Smooth muscle cell of the brain vasculature (primary cell): ENCODE measurements at regions not wholly inside any gene's neighbourhood (a gene's known extent, or its start where the extent isn't known, plus 50 kb on each side); places are given as distances from the start of the nearest gene placed in this dataset.

Experiments
- DNase-seq: peaks from one replicate; pipeline ENCODE4 v3.0.0-alpha.2; 2012; ENCODE audit warnings: low read depth, low spot score

DNA sequence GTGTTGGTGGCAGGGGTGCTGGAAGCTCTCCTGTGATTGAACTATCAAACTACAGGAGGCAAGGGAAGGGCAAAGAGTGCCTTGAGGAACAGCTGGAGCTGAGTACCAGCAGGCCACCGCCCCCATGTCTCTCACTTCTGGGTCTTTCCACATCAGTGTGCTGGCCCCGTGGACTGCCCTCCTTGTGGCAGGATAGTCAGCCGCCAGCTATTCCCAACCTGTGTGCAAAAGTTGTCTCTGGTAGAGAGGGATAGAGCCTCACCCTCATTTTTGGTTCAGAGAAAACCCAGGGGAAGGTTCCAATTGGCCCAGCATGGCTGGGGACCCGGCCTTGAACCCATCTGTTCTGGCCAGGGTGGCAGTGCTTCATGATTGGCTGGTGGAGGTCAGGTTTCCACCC lies 211.8 kb downstream of the IRF8 start:
- no peak for DNase-seq

DNA sequence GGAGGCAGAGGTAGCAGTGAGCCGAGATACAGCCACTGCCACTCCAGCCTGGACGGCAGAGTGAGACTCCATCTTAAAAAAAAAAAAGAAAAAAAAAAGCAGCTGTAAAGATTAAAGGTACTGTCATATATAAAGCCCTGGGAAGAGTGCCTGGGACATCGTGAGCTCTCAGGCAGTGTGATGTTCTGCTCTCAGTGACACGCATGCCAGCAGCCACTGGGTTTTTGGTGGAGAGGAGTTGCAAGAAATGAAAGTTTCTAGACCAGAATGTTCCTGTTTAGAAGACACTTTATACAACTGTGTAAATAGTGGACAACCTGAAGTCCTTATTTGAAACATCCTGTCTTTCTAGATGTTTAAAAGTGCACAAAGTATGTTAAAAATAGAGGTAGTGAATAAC lies 213.2 kb downstream of the IRF8 start:
- no peak for DNase-seq

DNA sequence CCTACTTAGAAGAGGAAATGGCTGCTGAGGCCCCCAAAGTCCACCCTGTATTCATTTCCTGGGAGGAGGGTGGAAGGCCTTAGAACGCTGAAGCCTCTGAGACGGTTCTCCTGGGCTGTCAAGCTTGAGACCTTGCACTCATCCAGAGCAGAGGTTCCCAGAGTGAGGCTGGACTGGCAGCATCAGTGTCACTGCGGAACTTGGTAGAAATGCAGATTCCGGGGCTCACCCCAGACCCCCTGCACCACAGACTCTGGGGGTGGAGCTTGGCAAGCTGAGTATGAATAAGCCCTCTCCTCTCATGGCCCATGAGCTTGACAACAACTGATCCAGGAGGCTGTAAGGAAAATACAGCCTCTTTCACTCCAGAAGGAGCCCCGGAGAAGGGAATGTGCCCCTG lies 218.3 kb downstream of the IRF8 start:
- DNase-seq = no peak

DNA sequence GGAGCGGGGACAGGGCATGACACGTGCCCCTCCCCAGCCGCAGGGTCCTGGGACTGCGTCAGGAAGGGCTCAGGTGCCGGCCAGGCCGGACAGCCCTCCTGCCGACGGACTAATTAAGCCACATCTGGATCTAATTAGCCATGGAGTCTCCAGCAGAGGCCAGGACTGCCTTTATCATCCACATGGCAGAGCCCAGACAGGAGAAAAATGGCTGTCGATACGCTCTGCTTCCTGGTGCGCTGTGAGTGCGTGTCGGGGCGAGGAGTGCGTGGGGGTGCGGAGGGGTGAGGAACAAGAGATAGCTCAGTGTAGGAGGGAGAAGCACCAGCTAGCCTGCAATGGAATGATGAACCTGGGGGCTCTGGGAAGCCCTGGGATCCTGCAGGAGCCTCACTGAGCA lies 218.8 kb downstream of the IRF8 start:
- no peak for DNase-seq

DNA sequence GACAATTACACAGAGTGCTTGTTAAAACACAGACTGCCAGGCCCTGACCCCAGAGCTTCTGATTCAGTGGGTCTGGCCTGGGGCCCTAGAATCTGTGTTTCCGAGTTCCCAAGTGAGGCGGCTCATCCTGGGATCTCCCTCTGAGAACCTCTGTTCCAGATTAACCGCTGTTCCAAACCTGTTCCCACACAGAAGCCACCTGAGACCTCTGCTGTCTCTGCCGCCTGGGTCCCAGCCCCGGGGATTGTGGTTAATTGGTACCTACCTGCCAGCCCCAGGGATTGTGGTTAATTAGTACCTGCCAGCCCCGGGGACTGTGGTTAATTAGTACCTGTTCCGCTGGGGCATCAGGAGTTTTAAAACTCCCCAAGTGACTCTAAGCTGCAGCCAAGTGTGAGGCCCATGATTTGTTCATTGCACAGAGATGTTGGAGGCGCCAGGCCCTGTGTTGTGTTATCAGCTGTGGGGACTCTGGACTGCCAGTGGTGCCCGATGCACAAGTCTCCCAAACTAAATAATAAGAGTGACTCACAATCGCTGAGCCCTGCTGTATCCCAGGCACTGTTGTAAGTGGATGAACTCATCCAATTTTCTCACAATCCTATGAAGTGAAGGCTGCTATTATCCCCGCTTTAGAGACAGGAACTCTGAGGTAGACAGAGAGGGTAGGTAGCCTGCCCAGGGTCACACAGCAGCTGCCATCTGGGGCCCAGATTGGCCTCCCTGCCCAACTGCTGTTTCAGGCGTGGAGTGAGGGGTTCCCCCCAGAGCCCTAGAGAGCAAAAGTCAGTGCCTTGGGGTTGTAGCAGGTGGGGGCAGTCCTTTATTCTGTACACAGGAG lies 219.7 kb downstream of the IRF8 start:
- no peak for DNase-seq

DNA sequence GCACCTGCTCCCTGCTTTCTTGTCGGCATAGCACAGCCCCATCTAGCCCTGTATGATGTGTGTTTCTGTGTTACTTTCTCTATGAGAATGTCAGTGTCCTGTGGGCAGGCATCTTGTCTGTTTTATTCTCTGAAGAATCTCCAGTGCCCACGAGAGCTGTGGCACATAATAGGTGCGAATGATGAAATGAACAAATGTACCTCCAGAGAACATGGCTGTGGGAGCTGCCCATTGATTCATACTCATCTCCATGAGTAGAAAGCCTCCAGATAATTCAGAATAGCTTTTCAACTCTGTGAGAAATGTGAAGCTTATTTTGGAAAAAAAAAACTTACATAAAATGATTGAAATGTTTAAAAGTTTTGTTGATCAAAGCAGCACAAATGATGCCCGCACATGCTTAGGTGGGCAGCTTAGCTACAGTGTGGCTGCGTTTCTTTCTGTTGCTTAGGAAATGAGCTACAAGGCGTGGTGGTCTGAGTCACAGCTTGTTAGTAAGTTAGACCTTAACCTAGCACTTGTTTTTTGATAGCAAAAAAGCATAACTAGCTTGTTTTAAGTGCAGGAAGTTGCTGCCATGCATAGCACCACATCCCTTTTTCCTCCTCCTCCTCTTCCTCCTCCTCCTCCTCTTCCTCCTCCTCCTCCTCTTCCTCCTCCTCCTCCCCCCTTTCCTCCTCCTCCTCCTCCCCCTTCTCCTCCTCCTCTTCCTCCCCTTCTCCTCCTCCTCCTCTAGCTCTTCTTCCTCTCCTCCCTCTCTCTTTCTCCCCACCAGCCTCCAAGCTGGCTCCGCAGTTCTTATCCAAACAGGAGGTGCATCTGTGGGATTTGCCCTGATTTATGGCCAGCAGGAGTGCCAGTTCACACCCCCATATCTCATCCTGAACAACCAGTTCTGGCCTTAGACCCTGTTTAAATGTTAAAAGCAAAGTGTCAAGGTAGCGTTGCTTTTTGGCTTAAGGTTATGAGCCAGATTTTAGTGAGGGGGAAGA lies 221.5 kb downstream of the IRF8 start:
- no peak for DNase-seq

DNA sequence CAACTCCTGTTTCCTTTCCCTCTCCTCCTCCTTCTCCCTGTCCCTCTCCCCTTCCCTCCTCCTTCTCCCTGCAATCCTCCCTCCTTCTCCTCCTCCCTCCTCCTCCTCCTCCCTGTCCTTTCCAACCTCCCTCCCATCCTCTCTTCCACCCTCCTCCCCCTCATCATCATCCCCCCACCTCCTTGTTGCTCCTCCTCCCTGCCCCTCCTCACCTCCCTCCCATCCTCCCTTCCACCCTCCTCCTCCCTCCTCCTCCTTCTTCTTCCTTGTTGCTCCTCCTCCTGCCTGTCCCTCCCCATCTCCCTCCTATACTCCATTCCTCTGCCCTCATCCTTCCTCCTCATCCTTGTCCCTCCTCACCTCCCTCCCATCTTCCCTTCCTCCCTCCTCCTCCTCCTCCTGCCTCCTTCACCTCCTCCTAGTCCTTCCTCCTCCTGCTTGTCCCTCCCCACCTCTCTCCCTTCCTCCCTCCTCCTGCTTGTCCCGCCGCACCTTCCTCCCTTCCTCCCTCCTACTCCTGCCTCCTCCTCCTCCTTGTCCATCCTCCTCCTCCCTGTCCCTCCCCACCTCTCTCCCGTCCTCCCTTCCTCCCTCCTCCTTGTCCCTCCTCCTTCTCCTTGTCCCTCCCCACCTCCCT lies 222.5 kb downstream of the IRF8 start:
- DNase-seq = no peak

DNA sequence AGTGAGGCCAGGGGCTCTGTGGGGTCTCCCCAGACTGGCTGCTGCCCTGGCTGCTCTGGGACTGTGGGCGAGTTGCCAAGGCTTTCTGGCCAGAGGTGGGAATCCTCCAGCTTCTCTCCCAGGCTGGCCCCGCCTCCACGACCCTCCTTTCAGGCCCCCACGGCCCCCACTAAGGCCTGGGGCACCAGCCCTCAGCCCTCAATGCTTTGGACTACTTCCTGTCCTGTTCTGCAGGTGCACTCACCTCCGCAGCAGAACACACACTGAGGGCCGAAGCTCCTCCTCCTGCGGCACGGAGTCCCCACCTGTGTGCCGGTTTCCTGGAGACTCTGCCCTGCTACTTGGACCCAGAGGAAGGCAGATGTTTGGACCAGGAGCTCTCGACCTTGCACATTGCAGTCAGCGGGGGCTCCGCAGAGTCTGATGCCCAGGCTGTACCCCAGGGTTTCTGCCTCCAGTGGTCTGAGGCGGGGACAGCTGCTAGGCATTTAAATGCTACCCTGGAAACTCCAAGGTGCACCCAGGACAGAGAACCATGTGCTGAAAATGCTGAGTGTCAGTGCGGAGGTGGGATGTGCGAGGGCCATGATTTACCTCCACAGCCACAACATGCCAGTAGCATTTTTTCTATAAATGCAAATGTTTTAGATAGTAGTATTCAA lies 223.8 kb downstream of the IRF8 start:
- no peak for DNase-seq

DNA sequence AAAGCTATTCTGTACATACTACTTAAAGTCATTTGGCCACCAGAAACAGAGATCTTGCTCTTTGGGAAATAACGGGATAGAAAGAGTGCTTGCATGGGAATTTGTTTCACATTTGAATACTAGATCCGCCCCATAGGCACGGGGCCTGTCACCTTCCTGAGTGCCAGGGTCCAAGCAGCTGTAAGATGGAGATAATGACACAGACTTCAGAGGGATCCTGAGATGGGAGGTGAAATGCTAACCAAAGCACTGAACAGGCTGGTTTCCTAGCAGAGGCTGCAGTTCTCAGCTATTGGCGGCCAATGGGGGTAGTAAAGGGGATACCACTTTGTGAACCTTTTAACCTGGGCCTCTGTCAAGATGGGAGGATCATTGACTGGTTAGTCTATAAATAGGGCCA lies 225.4 kb downstream of the IRF8 start:
- no peak for DNase-seq

DNA sequence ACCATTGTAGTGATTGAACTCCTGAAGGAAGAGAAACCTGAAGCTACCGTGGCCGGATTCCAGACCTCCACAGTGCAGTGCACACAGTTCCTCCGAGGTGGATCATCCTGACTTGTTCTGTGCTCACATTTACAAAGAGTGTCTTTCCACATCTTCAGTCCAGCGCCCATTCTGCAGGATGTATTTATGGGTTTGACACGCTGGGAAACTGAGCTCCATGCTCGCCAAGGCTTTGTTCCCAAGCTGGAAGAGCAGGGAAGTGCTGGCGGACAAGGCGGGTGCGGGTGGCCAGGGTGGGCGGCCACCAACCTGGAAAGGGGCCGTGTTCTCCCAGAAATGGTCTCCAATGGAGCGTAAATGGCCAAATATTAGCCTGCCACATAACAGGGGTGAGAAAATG lies 227.9 kb downstream of the IRF8 start:
- no peak for DNase-seq

DNA sequence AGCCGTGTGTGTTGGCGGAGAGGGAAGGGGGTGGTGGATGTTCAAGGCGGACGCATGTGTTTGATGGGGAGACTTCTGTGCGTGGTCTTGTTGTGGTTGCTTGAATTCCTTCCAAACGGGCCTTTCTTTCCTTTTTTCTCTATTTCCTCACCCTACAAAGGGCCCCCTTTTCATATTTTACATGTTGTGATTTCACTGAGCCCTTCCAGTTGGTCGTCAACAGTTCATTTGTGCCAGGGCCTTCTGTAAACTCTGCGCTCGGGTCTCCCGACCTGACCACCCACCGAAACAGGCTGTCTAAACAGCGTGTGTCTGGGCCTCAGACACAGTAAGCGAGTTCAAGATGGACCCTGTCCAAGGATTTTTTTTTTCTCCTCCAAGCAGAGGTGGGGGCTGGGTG lies 228.4 kb downstream of the IRF8 start:
- no peak for DNase-seq

DNA sequence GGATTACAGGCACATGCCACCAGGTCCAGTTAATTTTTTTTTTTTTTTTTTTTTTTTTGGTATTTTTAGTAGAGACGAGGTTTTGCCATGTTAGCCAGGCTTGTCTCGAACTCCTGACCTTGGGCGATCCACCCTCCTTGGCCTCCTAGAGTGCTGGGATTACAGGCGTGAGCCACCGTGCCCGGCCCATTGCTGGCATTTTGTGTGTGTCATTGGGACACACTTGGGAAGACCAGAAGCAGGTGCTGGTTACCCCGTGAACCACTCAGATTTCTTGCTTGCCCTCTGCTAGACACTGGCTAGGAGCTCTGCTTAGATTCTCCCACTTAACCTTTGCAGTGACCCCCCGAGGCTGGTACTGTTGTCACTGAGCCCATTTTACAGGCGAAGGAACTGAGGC lies 229.3 kb downstream of the IRF8 start:
- DNase-seq = no peak

DNA sequence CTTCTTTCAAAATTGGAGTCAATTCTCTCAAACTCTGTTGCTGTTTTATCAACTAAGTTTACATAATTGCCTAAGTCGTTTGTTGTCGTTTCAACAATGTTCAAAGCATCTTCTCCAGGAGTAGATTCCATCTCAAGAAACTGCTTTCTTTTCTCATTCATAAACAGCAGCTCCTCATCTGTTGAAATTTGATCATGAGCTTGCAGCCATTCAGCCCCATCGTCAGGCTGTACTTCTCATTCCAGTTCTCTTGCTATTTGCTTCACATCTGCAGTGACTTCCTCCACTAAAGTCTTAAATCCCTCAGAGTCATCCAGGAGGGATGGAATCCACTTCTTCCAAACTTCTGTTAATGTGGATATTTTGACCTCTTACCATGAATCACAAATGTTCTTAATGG lies 230.6 kb downstream of the IRF8 start:
- no peak for DNase-seq

DNA sequence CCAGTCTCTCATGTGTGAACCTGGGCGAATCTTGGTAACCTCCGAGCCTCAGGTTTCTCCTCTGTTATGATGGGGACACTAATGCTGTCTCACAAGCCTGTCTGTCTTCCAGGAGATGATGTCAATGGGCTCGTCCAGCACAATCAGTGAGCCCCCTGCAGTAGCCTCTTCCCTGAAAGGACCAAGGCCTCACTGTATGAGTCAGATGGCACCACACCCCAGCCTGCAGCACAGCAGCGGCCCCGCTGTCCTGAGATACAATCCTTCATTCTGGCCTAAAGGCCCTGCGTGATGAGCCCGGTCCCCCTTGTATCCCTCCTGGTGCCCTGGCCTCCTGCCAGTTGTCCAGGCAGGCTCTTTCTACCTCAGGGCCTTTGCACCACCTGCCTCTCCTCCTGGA lies 234.4 kb downstream of the IRF8 start:
- no peak for DNase-seq

DNA sequence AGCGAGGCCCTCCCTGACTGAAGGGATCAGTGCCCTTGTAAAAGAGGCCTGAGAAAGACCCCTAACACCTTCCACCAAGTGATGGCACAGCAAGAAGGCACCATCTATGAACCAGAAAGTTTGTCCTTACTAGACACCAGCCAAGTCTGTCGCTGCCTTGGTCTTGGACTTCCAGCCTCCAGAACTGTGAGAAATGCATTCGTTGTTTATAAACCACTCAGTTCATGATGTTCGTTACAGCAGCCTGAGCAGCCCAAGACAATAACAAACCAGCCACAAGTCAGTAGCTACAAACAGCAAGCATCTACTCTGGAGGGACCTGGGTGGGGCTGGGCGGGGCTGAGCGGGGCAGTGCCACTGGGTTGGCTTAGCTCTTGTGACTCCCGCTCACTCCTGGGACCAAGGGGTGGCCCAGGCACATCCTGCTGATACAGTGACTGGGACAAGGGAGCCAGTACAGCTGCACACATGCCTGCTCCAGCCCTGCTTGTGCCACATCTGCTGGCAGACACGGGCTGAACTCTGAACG lies 234.9 kb downstream of the IRF8 start:
- no peak for DNase-seq

DNA sequence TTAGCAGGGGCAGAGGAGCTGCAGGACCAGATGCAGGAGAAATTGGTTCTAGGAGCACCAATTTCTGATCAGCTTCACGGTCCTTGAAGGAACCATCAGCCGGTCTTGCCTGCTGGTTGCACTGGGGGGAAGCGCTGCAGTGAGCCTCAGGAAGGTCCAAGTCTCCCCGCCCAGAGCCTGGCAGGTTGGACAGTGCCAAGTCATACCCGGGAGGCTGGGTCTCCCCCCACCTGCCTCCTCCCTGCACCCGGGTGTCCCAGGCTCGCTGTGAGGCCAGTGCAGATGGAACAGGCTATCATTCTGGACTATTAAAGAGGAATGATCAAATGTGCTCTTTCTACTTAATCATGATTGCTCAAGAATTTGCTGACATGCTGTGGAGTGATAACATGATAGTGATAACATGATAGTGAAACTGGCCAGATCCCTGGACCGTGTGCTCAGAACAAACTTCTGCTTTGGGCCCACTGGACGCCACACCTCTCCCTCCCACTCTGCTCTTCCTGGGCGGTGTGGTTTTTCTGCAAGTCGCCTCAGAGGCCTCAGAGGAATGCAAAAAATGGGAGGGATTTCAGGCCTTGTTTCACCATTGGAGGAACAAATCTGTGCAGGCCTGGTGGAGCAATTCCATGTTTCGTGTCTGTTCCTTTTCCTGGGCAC lies 236.0 kb downstream of the IRF8 start:
- DNase-seq = no peak

DNA sequence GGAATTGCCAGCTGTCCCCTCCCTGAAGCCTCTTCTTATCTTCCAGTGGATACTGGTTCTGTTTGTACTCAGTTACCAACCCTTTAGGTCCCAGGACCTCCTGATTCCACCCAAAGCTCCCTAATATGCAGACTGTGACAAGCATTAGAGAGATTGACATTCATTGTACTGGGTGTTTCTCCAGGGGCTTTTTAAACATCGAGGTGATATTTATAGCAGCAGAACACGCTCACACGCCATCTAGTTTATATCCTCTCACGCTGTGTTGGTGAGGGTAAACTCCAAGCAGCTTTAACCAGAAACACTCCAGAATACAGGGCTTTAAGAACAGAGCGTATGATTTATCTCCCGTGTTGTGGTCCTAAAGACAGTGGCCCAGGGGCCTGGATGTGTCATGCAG lies 238.4 kb downstream of the IRF8 start:
- DNase-seq = no peak

DNA sequence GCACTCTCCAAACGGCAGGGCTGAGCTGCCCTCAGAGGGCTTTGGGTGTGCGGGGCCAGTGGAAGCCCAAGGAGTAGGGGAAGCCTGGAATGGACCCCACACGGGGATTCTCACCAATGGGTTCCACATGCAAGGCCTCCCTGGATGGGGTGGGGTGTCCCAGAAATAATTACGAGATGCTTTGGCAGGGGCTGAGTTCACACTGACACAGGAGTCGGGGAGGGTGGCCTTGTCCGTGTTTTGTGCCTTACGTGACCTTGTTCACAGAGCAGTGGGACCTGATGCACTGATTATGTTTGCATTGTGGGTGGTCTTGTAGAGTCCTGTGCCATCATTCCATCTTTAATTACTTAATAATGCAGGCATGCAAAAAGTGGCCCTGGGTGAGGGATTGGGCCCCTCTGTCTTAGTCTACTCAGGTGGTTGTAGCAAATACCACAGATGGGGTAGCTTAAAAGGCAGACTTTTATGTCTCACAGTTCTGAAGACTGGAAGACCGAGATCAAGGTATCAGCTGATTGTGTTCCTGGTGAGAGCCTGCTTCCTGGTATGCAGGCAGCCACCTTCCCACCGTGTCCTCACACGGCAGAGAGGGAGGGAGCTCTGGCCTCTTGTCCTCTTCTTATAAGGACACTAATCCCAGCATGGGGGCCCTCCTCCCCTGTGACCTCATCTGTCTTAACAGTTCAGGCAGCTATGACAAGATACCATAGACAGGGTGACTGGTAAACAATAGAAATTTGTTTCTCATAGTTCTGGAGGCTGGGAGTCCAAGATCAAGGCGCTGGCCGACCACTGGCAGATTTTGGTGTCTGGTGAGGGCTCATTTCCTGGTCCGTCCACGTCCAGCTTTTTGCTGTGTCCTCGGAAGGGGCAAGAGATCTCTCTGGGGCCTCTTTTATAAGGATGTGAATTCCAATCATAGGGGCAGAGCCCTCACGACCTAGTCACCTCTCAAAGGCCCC lies 239.4 kb downstream of the IRF8 start:
- no peak for DNase-seq

DNA sequence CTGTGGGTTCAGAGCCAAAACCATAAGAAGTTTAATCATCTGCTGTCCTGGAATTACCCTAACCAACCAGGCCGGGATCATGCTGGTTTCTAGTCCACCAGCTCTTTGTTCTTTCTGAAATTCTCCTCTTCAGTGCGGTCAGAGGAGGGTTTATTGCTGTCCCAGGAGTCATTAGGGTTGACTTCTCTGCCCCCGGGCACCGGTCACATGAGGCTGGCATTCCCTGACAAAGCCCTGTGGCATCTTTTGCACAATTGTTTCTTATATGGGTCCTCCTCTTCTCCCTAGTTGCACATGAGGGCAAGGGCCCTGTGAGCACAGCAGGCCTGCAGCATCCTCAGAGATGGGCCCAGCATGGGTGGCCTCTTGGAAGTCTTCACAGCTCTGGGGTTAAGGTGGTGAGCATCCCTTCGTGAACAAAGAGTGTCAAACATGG lies 243.9 kb downstream of the IRF8 start:
- no peak for DNase-seq

DNA sequence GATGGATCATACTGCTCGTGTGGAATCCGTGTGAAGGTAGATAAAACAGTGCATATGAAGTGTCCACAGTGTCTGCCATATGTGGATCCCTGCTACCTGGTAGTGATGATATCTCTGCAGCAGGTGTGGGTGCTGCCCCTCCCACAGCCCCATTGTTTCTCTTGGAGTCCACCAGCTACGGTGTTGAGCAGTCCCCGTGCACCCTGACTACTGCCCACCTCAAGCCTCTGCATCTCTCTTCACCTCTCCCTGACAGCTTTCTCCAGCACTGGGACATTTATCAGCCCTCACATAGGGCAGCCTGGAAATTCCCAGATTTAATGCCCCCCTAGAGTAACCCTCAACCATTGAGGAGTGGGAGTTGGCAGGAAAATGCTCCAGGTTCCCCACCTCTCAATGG lies 244.7 kb downstream of the IRF8 start:
- no peak for DNase-seq
